H1 (cell line): ENCODE measurements at regions not wholly inside any gene's neighbourhood (a gene's known extent, or its start where the extent isn't known, plus 50 kb on each side); places are given as distances from the start of the nearest gene placed in this dataset.

Source experiments
- CTCF ChIA-PET: fragments of 300-600 bp; sonication (Branson Sonifier 250); formaldehyde crosslinking; loops from one replicate; lab custom pipeline; 2021; ENCODE audit not compliant: partially characterized antibody; lab: Charles Lee
- POLR2A ChIA-PET: fragments of 300-600 bp; sonication (Branson Sonifier 250); formaldehyde crosslinking; loops from one replicate; lab custom pipeline; 2021; ENCODE audit warnings: inconsistent platforms; ENCODE audit not compliant: partially characterized antibody; lab: Charles Lee
- DNase-seq, 2 experiments: peaks; one replicate each; pipeline versions ENCODE4 v3.0.0 to v3.0.0-alpha.2; 2010 to 2022; ENCODE audit warnings: low spot score in 2 of 2, low read depth in 1 of 2, mixed read lengths in 1 of 2
- FAIRE-seq: peaks from 2 replicates; lab custom pipeline; 2011; peaks lifted over from hg19 to GRCh38; lab: Jason Lieb, UNC
- H2AFZ ChIP-seq: 2 replicates; pipeline ENCODE4 v1.8.1; 2012; ENCODE audit warnings: low read length, inconsistent platforms
- H2AK5ac ChIP-seq: 2 replicates; pipeline ENCODE4 v1.6.1; 2013; ENCODE audit warnings: low read depth, low read length
- H2BK120ac ChIP-seq: replicated peaks from 2 replicates; pipeline ENCODE3; 2013; ENCODE audit warnings: low read depth, low read length, inconsistent platforms
- H2BK12ac ChIP-seq: 2 replicates; pipeline ENCODE4 v1.6.1; 2013; ENCODE audit warnings: low read depth, low read length
- H2BK15ac ChIP-seq: 2 replicates; pipeline ENCODE4 v1.6.1; 2013; ENCODE audit warnings: low read length
- H2BK20ac ChIP-seq: 2 replicates; pipeline ENCODE4 v1.6.1; 2013; ENCODE audit warnings: low read length
- H2BK5ac ChIP-seq: 2 replicates; pipeline ENCODE4 v1.6.1; 2013; ENCODE audit warnings: low read depth, low read length
- H3K14ac ChIP-seq: 2 replicates; pipeline ENCODE4 v1.6.1; 2013; ENCODE audit warnings: inconsistent platforms; ENCODE audit not compliant: insufficient read length
- H3K18ac ChIP-seq: 2 replicates; pipeline ENCODE4 v1.6.1; 2013; ENCODE audit warnings: low read length; ENCODE audit errors: extremely low read depth
- H3K23ac ChIP-seq: 2 replicates; pipeline ENCODE4 v1.6.1; 2013; ENCODE audit warnings: inconsistent platforms; ENCODE audit not compliant: insufficient read length
- H3K23me2 ChIP-seq: 2 replicates; pipeline ENCODE4 v1.6.1; 2013; ENCODE audit warnings: low read depth, low read length
- H3K27ac ChIP-seq: 2 replicates; pipeline ENCODE4 v1.6.1; 2011; ENCODE audit warnings: low read depth, low read length, inconsistent platforms
- H3K27me3 ChIP-seq, 4 experiments: replicated peaks in 1 of 4; 1 replicate in 1 of 4; 2 replicates in 3 of 4; pipeline versions ENCODE4 v1.6.1 to v1.8.1; 2011 to 2013; ENCODE audit warnings: low read length in 3 of 4, mild to moderate bottlenecking in 3 of 4, inconsistent platforms in 2 of 4, mixed read lengths in 2 of 4, moderate library complexity in 1 of 4; ENCODE audit not compliant: control insufficient read depth in 3 of 4, insufficient read depth in 3 of 4; ENCODE audit errors: extremely low read depth in 1 of 4
- H3K36me3 ChIP-seq, 4 experiments: 2 replicates each; pipeline versions ENCODE4 v1.6.1 to v1.8.1; 2011 to 2013; ENCODE audit warnings: mild to moderate bottlenecking in 4 of 4, low read length in 3 of 4, moderate library complexity in 2 of 4, control low read depth in 1 of 4, inconsistent platforms in 1 of 4; ENCODE audit not compliant: insufficient read depth in 4 of 4, control insufficient read depth in 2 of 4
- H3K4ac ChIP-seq: replicated peaks from 2 replicates; pipeline ENCODE3; 2013; ENCODE audit warnings: low read length, low read depth, mixed read lengths, inconsistent platforms; ENCODE audit not compliant: insufficient read length
- H3K4me1 ChIP-seq, 4 experiments: replicated peaks in 1 of 4; 1 replicate in 1 of 4; 2 replicates in 3 of 4; pipeline versions ENCODE4 v1.6.1 to v1.8.1; 2011 to 2013; ENCODE audit warnings: low read length in 3 of 4, inconsistent platforms in 2 of 4, mixed read lengths in 1 of 4; ENCODE audit not compliant: insufficient read depth in 4 of 4, control insufficient read depth in 3 of 4
- H3K4me2 ChIP-seq, 2 experiments: 2 replicates each; pipeline versions ENCODE4 v1.6.1 to v1.8.1; 2011 to 2013; ENCODE audit warnings: low read depth in 2 of 2, low read length in 2 of 2, control low read depth in 1 of 2, inconsistent platforms in 1 of 2, mild to moderate bottlenecking in 1 of 2; ENCODE audit not compliant: insufficient read depth in 1 of 2
- H3K4me3 ChIP-seq, 4 experiments: fragments of 200-600, 300-600 bp in 1 of 4; sonication (generic), shearing (Covaris generic), sonication (Bioruptor Twin) in 1 of 4; 2 replicates each; pipeline versions ENCODE4 v1.5.1 to v1.8.1; 2011 to 2016; ENCODE audit warnings: low read length in 4 of 4, low read depth in 3 of 4, control low read depth in 2 of 4, inconsistent platforms in 2 of 4, mild to moderate bottlenecking in 2 of 4, mixed read lengths in 1 of 4, moderate library complexity in 1 of 4; ENCODE audit not compliant: insufficient read depth in 2 of 4; ENCODE audit errors: extremely low read depth in 1 of 4
- H3K56ac ChIP-seq: replicated peaks from 2 replicates; pipeline ENCODE3; 2013; ENCODE audit warnings: low read depth, mild to moderate bottlenecking, mixed read lengths, low read length, inconsistent platforms; ENCODE audit not compliant: insufficient read length
- H3K79me1 ChIP-seq: 2 replicates; pipeline ENCODE4 v1.6.1; 2013; ENCODE audit warnings: low read depth, low read length, control low read depth
- H3K79me2 ChIP-seq, 2 experiments: 2 replicates each; pipeline versions ENCODE4 v1.6.1 to v1.8.1; 2012 to 2013; ENCODE audit warnings: low read length in 2 of 2, mild to moderate bottlenecking in 2 of 2, inconsistent platforms in 1 of 2; ENCODE audit not compliant: insufficient read depth in 2 of 2, control insufficient read depth in 1 of 2
- H3K9ac ChIP-seq, 4 experiments: replicated peaks in 1 of 4; 1 replicate in 1 of 4; 2 replicates in 3 of 4; pipeline versions ENCODE4 v1.6.1 to v1.8.1; 2011 to 2013; ENCODE audit warnings: low read depth in 3 of 4, low read length in 3 of 4, control low read depth in 2 of 4, mild to moderate bottlenecking in 2 of 4, moderate library complexity in 2 of 4, inconsistent platforms in 1 of 4; ENCODE audit errors: extremely low read depth in 1 of 4
- H3K9me3 ChIP-seq, 2 experiments: 2 replicates each; pipeline versions ENCODE4 v1.6.1 to v1.8.1; 2012 to 2013; ENCODE audit warnings: mild to moderate bottlenecking in 2 of 2, moderate library complexity in 2 of 2, control low read depth in 1 of 2, inconsistent platforms in 1 of 2, low read depth in 1 of 2, low read length in 1 of 2, mixed read lengths in 1 of 2; ENCODE audit not compliant: insufficient read depth in 2 of 2
- H4K20me1 ChIP-seq, 2 experiments: replicated peaks in 1 of 2; 2 replicates each; pipeline versions ENCODE3 to v1.8.1; 2011 to 2013; ENCODE audit warnings: inconsistent platforms in 2 of 2, low read length in 2 of 2, mild to moderate bottlenecking in 1 of 2; ENCODE audit not compliant: insufficient read depth in 2 of 2, control insufficient read depth in 1 of 2
- H4K5ac ChIP-seq: 2 replicates; pipeline ENCODE4 v1.6.1; 2013; ENCODE audit warnings: low read length, low read depth, mixed read lengths, inconsistent platforms; ENCODE audit not compliant: insufficient read length
- H4K8ac ChIP-seq: 2 replicates; pipeline ENCODE4 v1.8.0; 2013; ENCODE audit warnings: mild to moderate bottlenecking, moderate library complexity, low read length, inconsistent platforms; ENCODE audit not compliant: insufficient read depth; ENCODE audit errors: extremely low read depth
- H4K91ac ChIP-seq: replicated peaks from 2 replicates; pipeline ENCODE3; 2013; ENCODE audit warnings: low read length, mixed read lengths, inconsistent platforms; ENCODE audit not compliant: insufficient read length
- BRCA1 ChIP-seq: IDR thresholded peaks from 2 replicates; pipeline ENCODE4 v1.6.1; 2012; ENCODE audit warnings: low read depth, low read length, improper control_type of control experiment
- EZH2 ChIP-seq: fragments of 200-600 bp; sonication (generic); IDR thresholded peaks from 2 replicates; pipeline ENCODE4 v1.7.1; 2012; ENCODE audit warnings: low read depth, mild to moderate bottlenecking, moderate library complexity, low read length, inconsistent platforms; ENCODE audit not compliant: severe bottlenecking
- SRF ChIP-seq: IDR thresholded peaks from 2 replicates; pipeline ENCODE4 v1.6.1; 2011; ENCODE audit warnings: mild to moderate bottlenecking, low read depth, low read length, moderate library complexity
- ZNF274 ChIP-seq: IDR thresholded peaks from 2 replicates; pipeline ENCODE4 v1.7.0; 2012; ENCODE audit warnings: low read length, borderline replicate concordance; ENCODE audit errors: extremely low read depth
- WGBS, 2 experiments: shearing (Covaris generic) in 1 of 2; methylation state at CpG; one replicate each; pipeline versions ENCODE4 v1.1.6 to v1.1.7; 2013 to 2015; ENCODE audit warnings: low lambda C conversion rate in 2 of 2, mixed read lengths in 2 of 2, inconsistent platforms in 1 of 2, low coverage in 1 of 2, missing lambda C conversion rate in 1 of 2; ENCODE audit not compliant: insufficient replicate concordance in 2 of 2, insufficient coverage in 1 of 2, insufficient read length in 1 of 2; ENCODE audit errors: extremely low coverage in 1 of 2, missing lambda C conversion rate in 1 of 2; 5-methylcytosine and 5-hydroxymethylcytosine counted together

DNA sequence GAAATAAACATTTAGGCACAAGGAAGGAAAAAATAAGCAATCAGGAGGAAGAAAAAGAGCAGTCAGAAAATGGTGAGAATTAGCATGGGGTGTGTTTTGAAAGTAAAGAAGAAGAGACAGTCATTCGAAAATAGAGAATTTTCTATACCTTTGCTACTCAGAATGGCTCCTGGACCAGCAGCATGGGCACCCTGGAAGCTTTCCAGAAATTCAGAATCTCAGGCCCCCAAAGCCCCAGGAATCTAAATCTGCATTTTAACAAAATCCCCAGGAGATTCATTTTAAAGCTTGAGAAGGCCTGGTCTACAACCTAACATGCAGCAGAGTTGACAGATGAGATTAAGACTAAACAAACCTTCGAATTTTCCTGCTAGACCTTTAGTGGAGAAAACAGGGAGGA, 131.2 kb upstream of the HDAC9 start:
- DNase-seq (no peak), FAIRE-seq (no peak)
- H3K4me1 ChIP-seq, result peaks cover 0 to 5% (median 3%) of the 10 kb centered on the region in 4 experiments; a peak in 4 of 7 replicates
- no peaks in the 10 kb centered on the region for H3K79me1 ChIP-seq
- no peak overlapping the region for H3K9ac ChIP-seq
- no peak overlapping the region for H3K14ac ChIP-seq
- ChIA-PET CTCF (interaction anchor here (0.8 to 1.7 kb wide), 8 partner anchors 8 to 246 kb away, joined by 3 to 10 read pairs (median 5); no protein-coding TSS in a partner anchor), POLR2A (no interaction called here)
- H3K4ac ChIP-seq, result no peak overlapping the region
- H2AK5ac ChIP-seq, result no peak overlapping the region
- 59% methylated on average over 2 of the region's 2 CpGs; no CpG with 5 or more reads in 1 of the 2 experiments for WGBS, 2 experiments
- no peak overlapping the region for H3K4me2 ChIP-seq
- H2BK15ac ChIP-seq, result no peak overlapping the region
- no peaks in the 10 kb centered on the region for H3K79me2 ChIP-seq
- H2BK120ac ChIP-seq, result no peak overlapping the region
- H3K23ac ChIP-seq, result no peak overlapping the region
- H2BK5ac ChIP-seq, result no peak overlapping the region
- TF ChIP-seq SRF, result no peak
- TF ChIP-seq ZNF274, result no peak
- no peak for TF ChIP-seq BRCA1
- TF ChIP-seq EZH2, result no peak
- no peak overlapping the region for H3K27ac ChIP-seq
- no peak overlapping the region for H2AFZ ChIP-seq
- no peaks in the 10 kb centered on the region for H3K36me3 ChIP-seq
- H4K20me1 ChIP-seq, result no peaks in the 10 kb centered on the region
- no peak overlapping the region for H3K56ac ChIP-seq
- H3K23me2 ChIP-seq, result no peaks in the 10 kb centered on the region
- no peak overlapping the region for H3K18ac ChIP-seq
- no peak overlapping the region for H3K4me3 ChIP-seq
- no peak overlapping the region for H4K8ac ChIP-seq
- no peak overlapping the region for H2BK20ac ChIP-seq
- no peak overlapping the region for H2BK12ac ChIP-seq
- H4K91ac ChIP-seq, result no peak overlapping the region
- no peak overlapping the region for H4K5ac ChIP-seq
- no peaks in the 10 kb centered on the region for H3K9me3 ChIP-seq
- H3K27me3 ChIP-seq, result no peaks in the 10 kb centered on the region
